ENCODE measurements at regions not wholly inside any gene's neighbourhood (a gene's known extent, or its start where the extent isn't known, plus 50 kb on each side); places are given as distances from the start of the nearest gene placed in this dataset.

DNA sequence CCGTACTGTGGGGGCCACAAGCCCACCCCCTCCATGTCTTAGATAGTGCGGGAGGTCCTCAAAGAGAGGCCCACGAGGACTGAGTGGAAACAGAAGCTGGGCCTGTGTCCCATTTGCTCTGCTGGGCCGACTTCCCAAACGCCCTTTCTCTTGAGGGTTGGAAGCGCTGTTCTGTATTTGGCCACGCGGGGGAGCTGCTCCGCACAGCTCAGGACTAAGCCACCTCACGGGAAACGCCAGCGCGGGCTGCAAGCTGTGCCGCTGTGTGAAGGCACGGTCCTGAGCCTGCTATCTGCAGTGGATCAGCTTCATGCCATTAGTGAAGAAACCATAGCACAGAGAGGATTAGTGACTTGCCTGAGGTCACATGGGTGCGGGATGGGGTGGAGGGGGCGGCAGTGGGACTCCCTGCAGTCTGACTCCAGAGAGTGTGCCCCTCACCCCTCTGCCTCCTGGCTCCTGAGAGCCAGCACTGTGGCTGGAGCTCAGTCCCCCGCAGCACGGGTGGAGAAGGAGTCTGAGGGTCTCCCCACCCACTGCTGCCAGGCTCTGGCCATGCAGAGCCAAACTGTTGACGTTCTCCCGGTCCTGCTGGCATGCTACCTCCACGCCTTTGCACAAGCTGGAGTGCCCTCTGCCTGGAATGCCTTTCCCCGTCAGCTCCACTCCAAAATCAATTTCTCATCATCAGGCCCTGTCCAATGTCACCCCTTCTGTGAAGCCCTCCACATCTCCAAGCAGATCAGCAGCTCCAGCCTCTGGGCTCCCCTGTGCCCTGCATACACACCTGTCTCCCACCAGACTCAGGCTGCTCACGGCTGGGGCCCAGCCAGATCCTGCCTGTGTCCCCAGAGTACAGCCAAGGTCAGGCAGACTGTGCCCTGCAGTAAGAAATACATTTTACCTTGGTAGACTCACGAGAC lies 51.5 kb upstream of the LRRC32 start:
- DNase-seq (ENCODE audit: insufficient read length, low spot score) (peak; percentile 78), FAIRE-seq (no peak)

DNA sequence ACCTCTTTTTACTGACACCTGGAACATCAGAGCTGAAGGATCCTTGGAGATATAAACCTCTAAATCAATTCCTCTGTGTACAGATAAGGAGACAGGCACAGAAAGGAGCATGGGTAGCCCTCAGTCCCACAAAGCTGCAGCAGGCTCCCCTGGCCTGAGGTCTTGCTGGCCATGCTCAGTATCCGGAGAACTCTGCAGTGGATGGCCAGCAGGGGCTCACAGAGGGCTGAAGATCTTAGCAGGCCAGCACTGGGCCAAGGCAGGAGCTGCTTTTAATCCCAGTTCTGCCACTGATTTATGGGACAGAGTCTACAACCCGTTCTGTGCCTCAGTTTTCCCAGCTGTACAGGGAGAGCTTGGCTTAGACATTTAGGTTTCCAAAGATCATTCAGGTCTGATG lies 52.6 kb upstream of the LRRC32 start:
- DNase-seq (ENCODE audit: insufficient read length, low spot score) (no peak), FAIRE-seq (no peak)

DNA sequence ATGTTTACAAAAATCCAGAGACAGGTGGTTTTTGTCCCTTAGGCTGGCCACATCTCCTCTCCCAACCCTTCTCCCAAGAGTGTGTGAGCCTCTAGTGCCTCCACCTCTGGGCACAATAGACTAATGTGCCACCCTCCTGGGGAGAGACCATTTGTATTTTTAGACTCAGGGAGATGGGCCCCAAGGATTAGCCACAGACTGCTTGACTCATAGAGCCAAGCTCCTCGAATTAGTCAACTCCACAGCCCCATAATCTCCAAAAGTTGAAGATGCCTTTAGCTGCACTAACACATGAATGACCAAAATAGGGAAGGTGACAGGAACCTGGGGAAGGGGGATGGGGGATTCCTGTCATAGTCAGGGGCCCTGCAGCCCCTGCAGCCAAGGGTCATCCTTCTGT lies 53.0 kb upstream of the LRRC32 start:
- FAIRE-seq: no peak
- DNase-seq (ENCODE audit: insufficient read length, low spot score): no peak

DNA sequence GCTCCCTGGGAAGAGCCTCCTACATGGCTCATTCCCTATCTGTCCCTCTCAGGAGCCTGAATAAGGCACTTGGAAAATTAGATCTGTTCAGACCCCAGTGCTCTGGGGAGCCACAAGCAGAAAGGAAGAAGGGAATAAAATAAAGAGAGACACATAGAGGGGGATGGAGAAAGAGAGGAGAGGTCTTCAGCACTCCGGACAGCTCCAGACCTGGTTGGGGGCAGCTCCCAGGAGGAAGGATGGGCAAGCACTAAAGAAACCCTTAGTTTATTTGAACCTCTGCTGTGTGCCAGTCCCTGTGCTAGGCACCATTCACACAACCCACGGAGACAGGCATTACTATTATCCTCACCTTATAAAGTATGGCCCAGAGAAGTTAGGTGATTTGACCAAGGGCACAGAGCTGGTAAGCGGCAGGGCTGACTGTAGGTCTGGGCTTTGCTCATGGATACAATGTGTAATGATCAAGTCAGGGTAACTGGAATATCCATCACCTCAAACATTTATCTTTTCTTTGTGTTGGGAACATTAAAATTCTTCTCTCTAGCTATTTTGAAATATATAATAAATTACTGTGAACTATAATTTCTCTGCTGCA lies 53.7 kb upstream of the LRRC32 start:
- DNase-seq (ENCODE audit: insufficient read length, low spot score) (no peak), FAIRE-seq (no peak)

DNA sequence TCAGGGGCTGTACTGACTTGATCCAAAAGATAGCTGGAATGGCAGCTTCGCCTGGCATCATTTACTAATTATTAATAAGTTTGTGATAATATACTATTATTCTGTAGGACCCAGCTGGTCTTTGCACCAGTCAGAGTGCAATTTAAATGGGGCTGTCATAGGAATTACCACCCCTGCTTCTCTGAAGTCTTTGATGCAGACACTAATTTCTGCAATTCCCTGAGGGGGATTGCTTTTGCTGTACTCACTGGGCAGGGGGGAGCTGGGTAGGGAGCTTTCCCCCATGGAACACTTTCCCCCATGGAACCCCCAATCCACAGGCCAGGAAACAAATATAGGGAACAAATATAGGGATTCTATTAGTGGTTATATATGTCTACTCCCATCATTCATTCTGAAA lies 54.9 kb upstream of the TSKU start:
- no peak for FAIRE-seq
- no peak for DNase-seq (ENCODE audit: insufficient read length, low spot score)

DNA sequence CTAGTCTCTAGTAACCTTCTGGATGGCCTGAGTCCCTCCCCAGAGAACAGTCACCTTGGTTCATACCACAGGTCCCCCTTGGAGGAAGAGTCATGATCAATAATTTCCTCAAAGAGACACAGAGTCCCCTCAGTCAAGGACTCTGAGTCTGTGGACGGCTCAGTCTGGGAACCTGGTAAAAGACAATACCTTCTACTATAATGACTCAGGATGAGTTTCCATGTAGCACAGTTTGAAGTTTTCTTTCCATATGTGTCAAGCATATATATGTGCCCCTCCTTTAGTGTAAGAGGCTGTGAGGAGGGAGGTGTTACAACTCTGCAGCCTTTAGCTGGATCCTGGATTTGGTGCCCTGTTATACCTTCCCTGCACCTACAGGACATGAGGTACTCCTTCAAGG lies 54.4 kb upstream of the TSKU start:
- no peak for FAIRE-seq
- no peak for DNase-seq (ENCODE audit: insufficient read length, low spot score)

DNA sequence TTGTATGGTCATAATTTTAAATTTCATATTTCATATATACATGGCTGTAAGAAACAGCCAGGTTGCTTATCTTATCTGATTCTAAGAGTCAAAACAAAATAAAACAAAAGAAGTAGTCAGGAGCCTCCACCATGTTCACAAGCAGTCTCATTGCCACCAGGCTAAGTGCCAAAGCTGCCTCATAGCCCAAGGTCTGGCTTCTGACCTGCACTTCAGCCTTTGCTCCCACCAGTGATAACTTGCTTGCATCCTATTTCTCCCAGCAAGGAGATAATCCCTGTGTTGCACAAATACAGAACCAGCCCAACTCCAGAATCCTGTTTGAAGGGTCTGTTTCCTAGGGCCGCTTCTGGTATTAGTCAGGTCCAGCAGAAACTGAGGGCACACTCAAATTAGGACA lies 53.9 kb upstream of the TSKU start:
- no peak for FAIRE-seq
- no peak for DNase-seq (ENCODE audit: insufficient read length, low spot score)

GRCh38 chr11:76730887-76731565 lies 52.1 kb upstream of the TSKU start:
- FAIRE-seq (no peak), DNase-seq (ENCODE audit: insufficient read length, low spot score) (no peak)

GRCh38 chr11:76732643-76733042 lies 50.5 kb upstream of the TSKU start:
- no peak for DNase-seq (ENCODE audit: insufficient read length, low spot score)

More at GRCh38 chr11:76732643-76733042, 50.5 kb upstream of the TSKU start:
- FAIRE-seq: no peak
